Amygdala (tissue), 56 donors: ENCODE measurements at regions not wholly inside any gene's neighbourhood (a gene's known extent, or its start where the extent isn't known, plus 50 kb on each side); places are given as distances from the start of the nearest gene placed in this dataset.
"Not testable (repeated sequence)": the region's sequence is repeated elsewhere in the genome, so short reads cannot be mapped to it uniquely, and the experiment has no call there.

Experiments
- DNase-seq, 56 donors: peaks; one replicate each; lab custom pipeline; 2025; lab: John Stamatoyannopoulos, UW

GRCh38 chr1:94305704-94306103 is 68.3 kb upstream of the ARHGAP29 start:
- DNase-seq: no peak

DNA sequence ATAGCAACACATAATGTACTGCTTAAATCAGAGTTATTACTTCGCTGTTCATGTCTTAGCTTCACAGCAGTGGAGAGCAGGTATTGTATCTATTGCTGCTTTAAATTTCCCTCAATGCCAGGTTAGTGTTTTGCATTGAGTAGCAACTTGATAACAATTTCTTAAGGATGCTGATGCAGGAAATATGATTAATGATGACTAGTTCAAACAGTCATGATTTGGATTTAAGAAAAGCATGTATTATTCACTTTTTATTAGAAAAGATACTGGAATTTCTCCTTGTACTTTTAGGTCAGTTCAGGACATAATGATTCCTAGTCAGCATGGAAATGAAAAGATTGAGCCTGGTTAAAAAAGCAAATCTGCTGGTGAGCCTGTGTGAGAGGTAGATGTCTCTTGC is 67.2 kb upstream of the ARHGAP29 start:
- no peak for DNase-seq

DNA sequence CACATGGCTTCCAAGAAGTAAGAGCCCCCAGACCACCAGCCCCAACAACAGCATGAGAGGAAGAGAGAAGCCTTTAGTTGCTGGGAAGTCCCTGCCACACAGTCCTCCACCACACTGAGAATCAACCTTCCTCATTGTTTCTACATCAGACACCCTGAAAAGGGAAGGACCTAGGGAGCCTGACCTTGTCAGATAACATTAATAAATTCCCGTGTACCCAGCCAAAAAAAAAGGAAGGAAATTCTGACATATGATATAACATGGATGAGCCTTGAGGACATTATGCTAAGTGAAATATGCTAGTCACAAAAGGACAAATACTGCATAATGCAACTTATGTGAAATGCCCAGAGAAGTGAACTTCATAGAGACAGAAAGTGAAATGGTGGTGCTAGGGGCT is 65.6 kb upstream of the ARHGAP29 start:
- DNase-seq: no peak

DNA sequence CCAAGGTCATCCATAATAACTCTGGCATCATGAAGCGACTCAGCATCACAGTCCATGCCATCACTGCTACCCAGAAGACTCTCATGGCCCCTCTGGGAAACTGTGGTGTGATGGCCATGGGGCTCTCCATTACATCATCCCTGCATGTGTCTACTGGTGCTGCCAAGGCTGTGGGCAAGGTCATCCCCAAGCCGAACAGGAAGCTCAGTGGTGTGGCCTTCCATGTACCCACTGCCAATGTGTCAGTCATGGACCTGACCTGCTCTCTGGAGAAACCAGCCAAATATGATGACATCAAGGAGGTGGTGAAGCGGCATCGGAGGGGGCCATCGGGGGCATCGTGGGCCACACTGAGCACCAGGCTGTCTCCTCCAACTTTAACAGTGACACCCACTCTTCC is 65.1 kb upstream of the ARHGAP29 start:
- no peak for DNase-seq

- DNase-seq: no peak
Measured at GRCh38 chr1:94301186-94301585, 63.8 kb upstream of the ARHGAP29 start.

GRCh38 chr1:94300731-94301130 is 63.3 kb upstream of the ARHGAP29 start:
- DNase-seq: no peak

DNA sequence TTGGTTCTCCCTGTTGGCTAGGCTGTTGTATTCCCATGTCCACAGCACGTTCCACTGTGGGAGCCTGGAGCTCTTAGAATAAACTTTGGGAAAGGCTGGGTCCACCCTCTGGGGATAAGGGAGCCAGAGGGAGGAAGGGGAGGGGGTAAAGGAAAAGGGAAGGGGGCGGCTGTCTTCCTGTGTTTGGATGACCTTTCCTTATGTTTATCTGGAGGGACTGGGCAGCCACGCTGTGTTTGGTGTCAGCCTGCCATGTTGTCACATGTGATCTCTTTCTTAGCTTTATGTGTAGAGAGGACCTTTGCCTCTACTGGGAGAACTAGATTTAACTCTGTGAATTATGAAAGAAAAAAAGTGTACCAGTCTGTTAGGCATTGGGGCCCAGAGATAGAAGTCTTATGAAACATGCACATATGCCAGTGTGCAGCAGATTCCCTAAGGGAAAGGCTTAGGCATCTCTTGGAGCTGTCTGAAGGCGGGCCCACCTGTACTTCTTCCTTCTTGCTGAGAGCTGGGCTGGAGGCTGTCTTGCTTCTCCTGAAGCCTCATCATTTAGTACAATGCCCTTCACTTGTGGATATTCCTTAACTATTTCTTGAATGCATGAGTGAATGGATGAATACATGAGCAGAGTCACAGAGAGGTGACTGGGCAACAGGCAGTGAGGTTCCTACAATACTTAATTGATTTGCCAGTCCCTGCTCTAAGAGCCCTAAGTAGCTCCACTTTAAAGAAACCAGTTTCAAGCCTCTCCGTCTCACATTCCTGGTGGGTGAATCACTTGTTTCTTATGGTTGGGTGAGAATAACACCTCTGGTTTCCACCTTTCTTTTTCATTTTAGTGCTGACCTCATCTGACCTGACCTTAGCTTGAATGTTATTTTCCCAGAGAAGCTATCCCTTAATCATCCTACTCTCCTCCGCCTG is 62.5 kb upstream of the ARHGAP29 start:
- no peak for DNase-seq

GRCh38 chr1:94298861-94299260 is 61.5 kb upstream of the ARHGAP29 start:
- no peak for DNase-seq

DNA sequence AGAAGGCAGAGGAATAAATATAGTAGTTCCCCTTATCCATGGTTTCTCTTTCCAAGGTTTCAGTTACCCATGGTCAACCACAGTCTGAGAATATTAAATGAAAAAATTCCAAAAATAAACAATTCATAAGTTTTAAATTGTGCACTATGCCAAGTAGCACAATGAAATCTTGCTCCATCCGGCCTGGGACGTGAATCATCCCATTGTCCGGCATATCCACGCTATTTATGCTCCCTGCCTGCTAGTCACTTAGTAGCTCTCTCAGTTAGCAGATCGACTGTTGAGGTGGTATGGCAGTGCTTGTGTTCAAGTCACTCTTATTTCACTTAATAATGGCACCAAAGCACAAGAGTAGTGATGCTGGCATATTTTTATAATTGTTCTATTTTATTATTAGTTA is 58.6 kb upstream of the ARHGAP29 start:
- peak in 3 of 56 donors; percentile 1 to 3 (median 2) for DNase-seq

- not testable (repeated sequence) for DNase-seq
Measured at GRCh38 chr1:94292978-94293377, 55.6 kb upstream of the ARHGAP29 start.

GRCh38 chr1:94289244-94289643 is 51.9 kb upstream of the ARHGAP29 start:
- DNase-seq: not testable (repeated sequence)
